Fibroblast of gingiva (primary cell): ENCODE measurements at regions not wholly inside any gene's neighbourhood (a gene's known extent, or its start where the extent isn't known, plus 50 kb on each side); places are given as distances from the start of the nearest gene placed in this dataset.

Experiments used
- DNase-seq: peaks from one replicate; pipeline ENCODE4 v3.0.0-alpha.2; 2011; ENCODE audit warnings: low read depth

DNA sequence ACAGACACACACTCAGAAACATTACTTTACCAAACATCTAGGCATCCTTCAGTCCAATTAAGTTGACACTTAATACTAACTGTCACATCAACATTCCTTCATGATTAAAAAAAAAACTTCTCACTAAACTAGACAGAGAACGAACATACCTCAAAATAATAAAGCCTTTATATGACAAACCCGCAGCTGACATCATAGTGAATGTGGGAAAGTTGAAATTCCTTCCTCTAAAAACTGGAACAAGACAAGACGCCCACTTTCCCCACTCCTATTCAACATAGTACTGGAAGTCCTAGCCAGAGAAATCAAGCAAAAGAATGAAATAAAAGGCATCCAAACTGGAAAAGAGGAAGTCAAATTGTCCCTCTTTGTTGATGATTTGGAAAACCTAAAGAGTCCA is 96.9 kb upstream of the PPP1R9A start:
- no peak for DNase-seq

DNA sequence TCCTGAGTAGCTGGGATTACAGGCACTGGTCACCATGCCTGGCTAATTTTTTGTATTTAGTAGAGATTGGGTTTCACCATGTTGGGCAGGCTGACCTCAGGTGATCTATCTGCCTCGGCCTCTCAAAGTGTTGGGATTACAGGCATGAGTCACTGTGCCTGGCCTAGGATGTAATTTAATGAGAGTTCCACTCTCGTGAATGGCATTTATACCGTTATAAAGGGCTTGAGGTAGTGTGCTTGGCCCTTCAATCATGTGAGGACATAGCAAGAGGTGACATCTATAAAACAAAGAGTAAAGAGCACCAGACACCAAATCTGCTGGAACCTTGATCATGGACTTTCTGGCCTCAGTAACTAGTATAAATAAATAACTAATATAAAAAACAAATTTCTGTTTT is 93.5 kb upstream of the PPP1R9A start:
- DNase-seq, result no peak

DNA sequence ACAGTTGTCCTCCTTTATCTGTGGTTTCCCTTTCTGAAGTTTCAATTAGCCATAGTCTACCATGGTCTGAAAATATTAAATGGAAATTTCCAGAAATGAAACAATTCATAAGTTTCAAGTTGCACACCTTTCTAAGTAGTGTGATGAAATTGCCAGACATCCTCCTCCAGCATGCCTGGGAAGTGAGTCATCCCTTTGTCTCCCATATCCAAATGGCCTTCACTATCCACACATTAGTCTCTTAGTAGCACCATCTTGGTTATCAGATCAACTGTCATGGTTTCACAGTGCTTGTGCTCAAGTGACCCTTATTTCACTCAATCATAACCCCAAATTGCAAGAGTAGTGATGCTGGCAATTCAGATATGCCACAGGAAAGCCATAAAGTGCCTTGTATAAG is 83.4 kb upstream of the PPP1R9A start:
- no peak for DNase-seq

DNA sequence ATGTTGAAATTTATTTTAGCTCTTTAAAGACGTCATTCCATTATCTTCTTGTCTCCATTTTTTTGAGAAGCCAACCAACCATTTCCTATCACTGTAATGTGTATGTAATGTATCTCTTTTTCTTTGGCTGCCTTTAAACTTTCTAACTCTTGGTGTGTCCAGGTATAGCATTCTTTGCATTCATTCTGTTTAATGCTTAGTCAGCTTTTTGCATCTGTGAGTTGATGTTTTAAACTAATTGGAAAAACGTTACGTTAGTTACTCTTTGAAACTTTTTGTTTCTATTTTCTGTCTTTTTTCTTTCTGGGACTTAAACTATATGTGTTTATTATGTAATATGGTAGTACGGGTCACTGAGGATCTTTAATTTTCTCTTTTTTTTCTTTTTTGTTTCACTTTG is 77.4 kb upstream of the PPP1R9A start:
- DNase-seq, result no peak

DNA sequence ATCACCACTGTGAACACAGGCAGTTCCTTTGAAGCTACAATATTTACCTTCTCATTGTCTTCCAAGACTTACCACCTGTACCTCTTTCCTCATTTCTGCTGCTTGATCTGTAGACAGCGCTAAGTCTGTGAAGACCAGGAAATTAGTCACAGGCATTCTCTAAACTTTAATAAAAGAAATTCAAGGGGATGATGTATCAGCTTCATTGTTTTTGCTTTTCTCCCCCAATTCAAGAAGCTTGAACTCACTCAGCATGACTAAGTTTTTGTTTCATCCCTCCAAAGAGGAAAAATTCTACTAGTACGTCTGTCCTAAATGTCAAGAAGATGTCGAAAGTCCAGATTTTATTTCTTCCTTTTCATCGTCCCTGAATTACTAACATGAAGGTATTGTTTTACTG is 75.3 kb upstream of the PPP1R9A start:
- no peak for DNase-seq

DNA sequence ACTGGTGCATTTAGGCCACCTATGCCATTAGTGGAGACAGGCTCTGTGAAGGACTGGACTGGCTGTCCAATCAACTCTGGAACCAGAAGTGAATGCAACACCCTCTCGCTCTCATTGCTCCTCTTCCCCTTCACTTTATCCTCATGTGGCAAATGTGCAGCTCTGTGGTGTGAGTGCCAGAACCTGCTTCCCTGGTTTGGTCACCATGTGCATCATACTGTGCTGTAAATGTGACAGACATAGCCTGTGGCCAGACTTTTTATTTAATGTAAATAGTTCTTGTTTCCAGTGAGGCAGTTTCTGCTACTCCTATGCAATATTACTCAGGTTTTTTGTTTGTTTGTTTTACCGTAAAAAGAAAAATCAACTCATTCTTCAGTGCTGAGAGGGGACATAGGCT is 73.0 kb upstream of the PPP1R9A start:
- DNase-seq, result no peak

DNA sequence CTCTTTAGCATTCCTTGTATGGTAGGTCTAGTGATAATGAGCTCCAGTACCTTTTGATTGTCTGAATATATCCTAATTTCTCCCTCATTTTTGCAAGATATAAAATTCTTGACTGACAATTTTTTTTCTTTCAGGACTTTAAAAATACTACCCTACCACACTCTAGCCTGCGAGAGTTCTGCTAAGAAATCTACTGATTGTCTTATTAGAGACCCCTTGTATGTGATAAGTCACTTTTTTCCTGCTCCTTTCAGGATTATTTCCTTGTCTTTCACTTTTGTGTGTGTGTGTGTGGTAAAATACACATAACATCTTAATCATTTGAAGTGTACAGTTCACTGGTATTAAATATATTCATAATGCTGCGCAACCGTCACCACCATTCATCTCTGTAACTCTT is 68.7 kb upstream of the PPP1R9A start:
- no peak for DNase-seq

DNA sequence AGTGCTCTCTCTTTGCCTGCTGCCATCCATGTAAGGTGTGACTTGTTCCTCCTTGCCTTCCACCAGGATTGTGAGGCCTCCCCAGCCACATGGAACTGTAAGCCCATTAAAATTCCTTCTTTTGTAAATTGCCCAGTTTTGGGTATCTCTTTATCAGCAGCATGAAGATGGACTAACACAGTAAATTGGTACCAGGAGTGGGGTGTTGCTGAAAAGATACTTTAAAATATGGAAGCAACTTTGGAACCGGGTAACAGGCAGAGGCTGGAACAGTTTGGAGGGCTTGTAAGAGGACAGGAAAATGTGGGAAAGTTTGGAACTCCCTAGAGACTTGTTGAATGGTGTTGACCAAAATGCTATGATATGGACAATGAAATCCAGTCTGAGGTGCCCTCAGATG is 63.8 kb upstream of the PPP1R9A start:
- no peak for DNase-seq

DNA sequence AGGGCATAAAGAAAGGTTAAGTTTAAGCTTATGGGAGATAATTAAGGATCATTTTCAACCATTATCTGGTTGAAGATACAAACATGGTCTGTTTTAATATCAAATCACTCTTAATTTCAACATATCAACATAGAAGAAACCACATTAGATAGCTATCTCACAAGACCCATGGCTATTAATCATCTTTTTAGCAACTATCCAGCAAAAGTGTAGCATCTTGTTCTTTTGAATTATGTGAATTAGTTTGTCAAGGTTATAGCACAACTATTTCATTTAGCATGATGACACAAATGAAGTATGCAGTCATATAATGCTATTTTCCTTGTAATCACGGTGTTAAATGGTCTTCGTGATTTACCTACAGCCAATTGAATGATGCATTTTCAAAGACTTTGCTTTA is 58.9 kb upstream of the PPP1R9A start:
- DNase-seq, result no peak

DNA sequence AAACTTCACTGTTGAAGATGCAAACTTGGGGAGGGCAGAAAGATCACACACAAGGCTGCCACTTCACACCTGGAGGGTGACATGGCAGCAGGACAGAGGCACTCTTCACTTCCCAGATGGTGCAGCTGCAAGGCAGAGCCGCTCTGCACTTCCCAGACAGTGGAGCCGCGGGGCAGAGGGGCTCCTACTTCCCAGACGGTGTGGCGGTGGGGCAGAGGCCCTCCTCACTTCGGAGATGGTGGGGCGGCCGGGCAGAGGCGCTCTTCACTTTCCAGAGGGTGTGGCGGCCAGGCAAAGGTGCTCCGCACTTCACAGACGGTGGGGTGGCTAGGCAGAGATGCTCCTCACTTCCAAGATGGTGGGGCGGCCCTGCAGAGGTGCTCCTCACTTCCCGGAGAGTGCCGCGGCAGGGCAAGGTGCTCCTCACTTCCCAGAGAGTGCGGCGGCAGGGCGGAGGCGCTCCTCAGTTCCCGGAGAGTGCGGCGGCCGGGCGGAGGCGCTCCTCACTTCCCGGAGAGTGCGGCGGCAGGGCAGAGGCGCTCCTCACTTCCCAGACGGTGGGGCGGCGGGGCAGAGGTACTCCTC is 58.3 kb upstream of the PPP1R9A start:
- DNase-seq, result no peak

DNA sequence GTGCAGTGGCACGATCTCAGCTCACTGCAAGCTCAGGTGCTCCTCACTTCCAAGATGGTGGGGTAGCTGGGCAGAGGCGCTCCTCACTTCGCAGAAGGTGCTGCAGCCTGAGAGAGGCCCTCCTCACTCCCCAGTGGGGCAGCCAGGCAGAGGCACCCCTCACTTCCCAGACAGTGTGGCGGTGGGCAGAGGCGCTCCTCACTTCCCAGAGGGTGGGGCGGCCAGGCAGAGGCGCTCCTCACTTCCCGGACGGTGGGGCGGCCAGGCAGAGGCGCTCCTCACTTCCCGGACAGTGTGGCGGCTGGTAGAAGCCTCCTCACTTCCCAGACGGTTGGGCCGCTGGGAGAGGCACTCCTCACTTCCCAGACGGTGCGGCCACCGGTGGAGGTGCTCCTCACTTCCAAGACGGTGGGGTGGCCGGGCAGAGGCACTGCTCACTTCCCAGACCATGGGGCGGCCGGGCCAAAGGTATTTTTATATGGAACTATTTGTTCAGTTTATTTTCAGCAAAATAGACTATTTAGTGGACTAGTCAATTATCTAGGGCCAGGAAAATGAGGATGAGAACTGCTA is 57.7 kb upstream of the PPP1R9A start:
- DNase-seq, result no peak

DNA sequence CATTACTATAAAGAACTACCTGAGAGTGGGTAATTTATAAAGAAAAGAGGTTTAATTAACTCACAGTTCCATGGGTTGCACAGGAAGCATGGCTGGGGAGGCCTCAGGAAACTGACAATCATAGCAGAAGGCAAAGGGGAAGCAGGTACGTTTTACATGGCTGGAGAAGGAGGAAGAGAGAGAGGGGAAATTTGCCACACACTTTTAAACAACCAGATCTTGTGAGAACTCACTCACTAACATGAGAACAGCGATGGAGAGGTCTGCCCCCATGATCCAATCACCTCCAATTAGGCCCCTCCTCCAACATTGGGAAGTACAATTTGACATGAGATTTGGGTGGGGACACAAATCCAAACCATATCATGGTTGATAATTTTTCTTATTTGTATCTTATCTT is 51.8 kb upstream of the PPP1R9A start:
- DNase-seq, result no peak

DNA sequence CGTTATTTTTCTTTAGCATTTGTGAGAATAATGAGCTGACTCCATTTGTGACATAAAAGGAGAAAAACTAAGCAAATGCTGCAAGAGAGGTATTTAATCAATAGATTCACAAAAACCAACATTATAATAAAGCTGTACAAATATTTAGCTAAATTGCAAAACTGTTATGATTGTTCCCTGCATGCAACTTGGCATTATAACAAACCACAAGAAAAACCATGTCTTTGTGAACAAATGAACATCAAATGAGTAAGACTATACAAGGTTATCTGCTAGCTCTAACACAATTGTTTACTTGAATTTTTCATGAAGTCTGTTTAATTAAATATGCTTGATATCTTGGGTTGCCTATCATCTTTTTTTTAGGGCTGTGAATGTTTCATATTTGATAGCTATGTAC is 50.8 kb upstream of the PPP1R9A start:
- no peak for DNase-seq
